ENCODE measurements at regions not wholly inside any gene's neighbourhood (a gene's known extent, or its start where the extent isn't known, plus 50 kb on each side); places are given as distances from the start of the nearest gene placed in this dataset.
A peak's percentile ranks its signal among the peaks of the same experiment; 100 is the strongest.

DNA sequence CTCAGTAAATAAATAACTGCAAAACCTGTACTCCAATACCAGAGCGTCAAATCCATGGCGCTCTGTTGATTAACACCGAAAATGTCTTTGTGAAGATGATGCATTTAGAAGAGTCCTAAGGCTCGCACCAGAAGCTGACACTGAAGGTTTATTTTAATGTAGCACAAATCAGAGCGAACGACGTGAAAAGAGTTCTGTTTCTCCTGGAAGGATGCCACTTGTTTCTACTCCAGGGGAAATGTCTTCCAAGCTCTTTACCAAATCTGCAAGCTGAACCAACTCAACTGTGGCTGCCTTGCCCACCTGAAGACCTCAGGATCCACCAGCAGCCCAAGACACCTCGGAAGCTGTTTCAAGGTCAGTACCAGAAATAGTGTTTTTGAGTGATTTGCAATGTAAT is 194.4 kb upstream of the MAF start:
- DNase-seq (ENCODE audit: low read depth in 2 of 2): no peak

DNA sequence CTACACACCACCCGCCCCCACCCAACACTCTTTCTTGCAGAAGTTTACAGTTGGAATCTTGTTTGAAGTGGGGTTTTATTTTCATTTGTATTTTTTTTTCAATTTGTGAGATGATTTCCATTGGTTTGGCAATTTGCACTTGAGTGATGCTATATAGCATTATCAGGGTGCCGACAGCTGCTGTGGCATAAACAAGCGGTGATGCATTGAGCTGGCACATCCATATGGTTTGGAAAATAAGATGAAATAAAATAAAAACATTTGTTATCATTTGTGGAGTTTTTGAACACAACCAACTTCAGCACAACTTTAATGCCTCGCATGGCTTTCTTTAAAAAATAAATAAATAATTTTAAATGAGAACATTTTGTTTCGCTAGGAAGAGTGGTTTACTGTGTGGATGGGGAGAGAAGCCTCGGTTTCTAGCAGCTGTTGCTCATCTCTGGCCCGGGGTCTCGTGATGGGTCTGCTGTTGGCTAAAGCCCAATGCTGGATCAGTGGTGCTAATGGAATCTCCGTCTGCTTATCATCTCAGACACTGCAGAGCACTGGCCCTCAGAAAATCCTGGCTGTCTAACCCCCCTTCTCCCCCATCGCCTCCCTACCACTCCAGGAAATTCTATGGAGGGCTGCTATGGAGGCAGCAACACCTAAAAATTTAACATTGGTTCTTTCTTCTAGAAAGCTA is 192.3 kb upstream of the MAF start:
- DNase-seq (ENCODE audit: low read depth in 2 of 2): no peak

DNA sequence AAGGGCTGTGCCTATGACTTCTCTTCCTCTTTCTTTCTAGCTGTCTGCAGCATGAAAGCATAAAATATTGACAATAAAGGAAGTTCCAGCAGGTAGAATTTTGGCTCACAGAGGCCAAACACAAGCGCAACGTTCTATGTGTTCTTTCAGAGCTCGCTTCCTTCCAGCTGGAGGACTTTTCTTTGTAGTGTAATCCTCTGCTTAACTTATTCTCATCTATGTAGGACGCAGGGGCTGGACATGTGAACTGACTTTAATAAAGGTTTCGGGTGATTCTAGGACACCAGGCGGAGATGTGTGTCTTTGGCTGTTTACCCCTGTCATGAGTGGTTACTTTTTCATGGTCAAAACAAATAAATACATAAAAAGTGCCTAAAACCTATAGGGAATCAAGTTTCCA is 191.5 kb upstream of the MAF start:
- no peak for DNase-seq (ENCODE audit: low read depth in 2 of 2)

DNA sequence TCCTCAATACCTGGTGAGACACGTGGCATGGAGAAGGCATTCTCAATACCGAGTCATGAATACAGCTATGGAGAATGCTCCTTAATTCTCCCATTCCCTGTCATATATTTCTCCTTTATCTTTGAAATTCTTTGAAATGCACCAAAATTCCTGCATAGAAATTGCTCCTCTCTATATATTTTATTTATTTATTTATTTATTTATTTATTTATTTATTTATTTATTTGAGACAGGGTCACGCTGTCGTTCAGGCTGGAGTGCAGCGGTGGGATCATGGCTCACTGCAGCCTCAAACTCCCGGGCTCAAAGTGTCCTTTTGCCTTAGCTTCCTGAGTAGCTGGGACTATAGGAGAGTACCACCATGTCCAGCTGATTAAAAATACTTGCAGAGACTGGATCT is 190.3 kb upstream of the MAF start:
- no peak for DNase-seq (ENCODE audit: low read depth in 2 of 2)

DNA sequence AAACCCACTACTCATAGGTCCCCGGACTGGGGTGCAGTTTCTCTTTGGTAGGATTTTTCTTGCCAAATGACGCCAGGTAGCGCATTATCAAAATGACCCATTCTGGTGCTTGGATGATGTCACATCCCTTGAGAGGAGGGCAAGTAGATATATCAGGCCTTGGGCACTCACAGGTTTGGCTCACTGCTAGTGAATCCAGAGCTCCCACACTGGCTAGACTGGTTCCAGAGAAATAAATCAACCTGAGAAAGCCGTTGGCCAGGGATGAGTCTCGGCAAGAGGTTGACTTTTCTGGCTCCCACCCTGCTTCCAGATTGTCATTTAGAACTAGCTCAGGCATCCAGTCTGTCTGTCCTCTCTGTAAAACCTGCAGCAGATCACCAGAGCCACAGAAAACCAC is 188.4 kb upstream of the MAF start:
- DNase-seq (ENCODE audit: low read depth in 2 of 2): no peak

DNA sequence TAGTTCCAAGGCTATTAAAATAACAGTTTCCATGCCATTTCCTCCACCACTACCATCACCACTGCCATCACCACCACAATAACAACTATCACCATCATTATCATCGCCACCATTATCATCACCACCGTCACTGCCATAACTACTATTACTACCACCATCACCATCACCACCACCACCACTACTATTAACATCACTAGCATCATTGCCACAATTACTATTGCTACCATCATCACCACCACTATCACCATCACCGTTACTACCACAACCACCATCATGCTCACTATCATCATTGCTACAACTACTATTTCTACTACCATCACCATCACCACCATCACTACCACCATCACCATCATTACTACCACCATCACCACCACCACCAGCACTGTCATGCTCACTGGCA is 185.9 kb upstream of the MAF start:
- DNase-seq (ENCODE audit: low read depth in 2 of 2): no peak

DNA sequence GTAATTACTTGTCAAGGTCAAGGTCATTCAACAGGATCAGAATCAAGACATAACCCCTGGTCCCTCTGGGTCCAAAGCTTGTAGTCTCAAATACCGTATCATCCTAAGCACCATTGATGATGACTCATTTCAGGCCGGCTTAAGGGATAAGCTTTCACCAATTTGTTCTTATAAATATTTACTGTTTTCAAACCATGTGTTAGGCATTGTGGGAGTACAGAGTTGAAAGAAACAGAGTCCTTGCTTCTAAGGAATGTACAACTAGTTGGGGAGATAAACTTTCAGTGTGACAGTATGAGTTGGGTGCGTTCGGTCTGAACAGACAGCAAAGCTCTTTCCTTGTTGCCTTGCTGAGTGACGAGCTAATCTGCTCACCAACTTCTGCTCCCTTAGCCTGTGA is 183.5 kb upstream of the MAF start:
- DNase-seq (ENCODE audit: low read depth in 2 of 2): no peak

DNA sequence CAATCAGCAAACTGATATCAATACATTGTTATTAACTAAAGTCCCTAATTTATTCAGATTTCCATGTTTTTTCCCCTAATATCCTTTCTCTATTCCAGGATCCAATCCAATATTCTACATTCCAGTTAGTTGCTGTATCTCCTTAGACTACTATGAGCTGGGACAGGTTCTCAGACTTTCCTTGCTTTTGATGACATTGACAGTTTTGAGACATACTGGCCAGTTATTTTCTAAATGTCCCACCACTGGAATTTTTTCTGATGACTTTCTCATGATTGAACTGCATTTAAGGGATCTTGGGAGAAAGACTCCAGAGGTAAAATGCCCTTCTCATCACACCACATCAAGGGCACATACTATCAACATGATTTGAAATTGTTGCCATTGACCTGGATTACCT is 177.1 kb upstream of the MAF start:
- no peak for DNase-seq (ENCODE audit: low read depth in 2 of 2)

DNA sequence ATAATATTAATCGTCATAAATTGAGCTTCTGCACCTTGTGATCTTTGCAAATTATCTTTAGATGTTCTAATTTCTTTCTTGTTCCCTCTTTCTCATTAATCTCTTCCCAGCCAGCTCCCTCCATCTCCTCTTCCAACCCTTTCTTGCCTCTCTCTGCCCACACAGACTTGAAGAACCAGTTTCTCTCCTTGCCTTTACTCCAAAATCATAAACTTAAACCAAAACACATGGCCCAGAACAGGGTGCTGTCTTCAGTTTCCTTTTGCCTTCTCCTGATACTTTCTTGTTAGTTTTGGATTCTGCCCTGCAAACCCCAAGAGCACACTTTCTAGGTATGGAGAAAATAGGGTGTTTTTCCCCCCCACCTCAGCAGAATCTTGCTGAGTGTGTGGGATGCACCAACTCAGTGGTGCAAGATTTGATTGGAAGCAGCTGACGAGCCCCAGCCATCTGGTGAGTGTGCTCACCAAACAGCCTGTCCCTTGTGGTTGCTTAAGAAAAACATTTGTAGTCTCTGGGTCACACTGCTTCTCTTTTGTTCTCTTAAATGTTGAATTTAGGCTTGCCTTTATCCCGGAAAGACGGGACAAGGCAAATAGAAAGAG is 175.8 kb upstream of the MAF start:
- DNase-seq (ENCODE audit: low read depth in 2 of 2): no peak

DNA sequence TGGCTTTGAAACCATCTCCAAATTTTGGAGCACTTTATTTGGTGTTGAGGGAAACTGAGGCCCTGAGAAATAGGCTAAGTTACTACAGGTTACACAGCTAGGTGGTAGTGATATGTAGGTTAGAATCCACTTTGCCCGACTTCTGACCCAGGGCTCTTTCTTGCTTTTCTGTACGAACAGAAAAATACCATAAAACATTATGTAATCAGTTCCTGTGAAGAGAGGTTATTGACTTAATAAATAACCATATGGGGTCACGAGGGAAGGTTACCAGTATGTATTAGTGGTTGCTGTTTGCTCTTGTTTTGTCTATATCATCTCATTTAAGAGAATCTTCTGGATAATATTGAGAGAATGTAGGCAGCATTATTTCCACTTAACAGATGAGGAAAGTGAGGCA is 172.2 kb upstream of the MAF start:
- DNase-seq (ENCODE audit: low read depth in 2 of 2): no peak

DNA sequence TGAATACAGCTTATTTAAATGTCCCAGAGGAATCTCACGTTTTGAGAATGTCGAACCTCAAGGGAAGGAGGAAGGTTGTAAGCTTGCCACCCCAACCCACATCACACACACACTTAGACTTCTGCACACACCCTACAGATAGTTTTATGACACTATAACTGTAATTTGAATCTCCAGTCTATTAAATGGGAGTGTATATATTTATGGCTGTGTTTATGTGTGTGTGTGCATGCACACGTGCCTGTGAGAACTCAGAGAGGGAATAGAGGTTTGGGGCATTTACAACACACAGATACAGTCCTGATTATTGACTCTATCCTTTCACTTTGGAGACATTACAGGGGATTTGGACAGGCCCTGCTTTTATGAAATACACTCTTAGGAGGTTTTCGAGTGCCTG is 171.5 kb upstream of the MAF start:
- DNase-seq (ENCODE audit: low read depth in 2 of 2): no peak

DNA sequence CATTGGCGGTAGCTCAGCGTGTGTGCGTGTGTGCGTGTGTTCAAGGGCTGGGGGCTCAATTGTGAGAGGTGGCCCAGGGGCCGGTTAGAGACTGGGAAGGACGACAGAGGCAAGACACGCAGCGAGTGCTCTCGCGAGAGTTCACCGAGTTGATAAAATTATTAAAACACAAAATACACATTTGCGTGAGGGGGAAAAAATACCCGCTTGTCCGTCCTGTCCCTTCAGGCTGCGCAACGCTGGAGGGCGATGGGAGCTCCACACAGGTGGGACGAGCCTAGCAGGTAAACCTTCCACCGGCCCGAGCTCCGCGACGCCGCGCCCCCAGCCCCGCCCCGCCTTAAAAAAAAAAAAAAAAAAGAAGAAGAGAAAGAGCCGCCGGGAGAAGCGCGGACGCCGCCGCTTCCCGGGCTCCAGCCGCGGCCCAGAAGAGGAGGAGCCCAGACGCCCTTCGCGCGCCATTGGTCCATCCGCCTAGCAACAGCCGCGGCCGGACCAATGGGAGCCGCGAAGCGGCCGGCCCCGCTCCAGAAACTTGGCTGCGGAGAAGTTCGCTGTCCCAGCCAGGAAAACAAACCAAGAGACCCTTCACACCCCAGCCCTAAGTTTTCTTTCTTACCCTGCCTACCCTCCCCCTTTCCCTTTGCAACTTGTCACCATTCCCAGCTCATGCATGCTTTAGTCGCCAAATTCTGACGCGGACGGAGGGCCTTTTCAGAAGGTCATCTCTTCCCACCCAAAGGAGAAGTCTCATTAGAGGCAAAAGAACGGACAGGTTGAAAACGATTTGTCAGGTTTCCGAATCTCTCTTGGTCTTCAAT is 169.9 kb upstream of the MAF start:
- DNase-seq (ENCODE audit: low read depth in 2 of 2): peak; percentile 16 to 26

DNA sequence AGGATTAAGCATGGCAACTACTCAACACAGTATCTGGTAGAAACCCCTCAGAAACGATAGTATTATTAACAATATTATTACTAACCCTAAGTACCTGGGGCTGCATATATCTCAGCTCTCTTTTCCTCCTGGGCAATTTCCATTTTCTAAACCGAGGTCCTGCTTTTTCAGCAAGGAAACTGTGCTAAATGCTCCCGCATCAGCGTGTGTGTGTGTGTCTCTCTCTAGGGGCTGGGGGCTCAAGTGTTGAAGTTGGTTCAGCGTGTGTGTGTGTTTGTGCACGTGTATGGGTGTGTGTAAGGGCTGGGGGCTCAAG is 169.3 kb upstream of the MAF start:
- no peak for DNase-seq (ENCODE audit: low read depth in 2 of 2)

DNA sequence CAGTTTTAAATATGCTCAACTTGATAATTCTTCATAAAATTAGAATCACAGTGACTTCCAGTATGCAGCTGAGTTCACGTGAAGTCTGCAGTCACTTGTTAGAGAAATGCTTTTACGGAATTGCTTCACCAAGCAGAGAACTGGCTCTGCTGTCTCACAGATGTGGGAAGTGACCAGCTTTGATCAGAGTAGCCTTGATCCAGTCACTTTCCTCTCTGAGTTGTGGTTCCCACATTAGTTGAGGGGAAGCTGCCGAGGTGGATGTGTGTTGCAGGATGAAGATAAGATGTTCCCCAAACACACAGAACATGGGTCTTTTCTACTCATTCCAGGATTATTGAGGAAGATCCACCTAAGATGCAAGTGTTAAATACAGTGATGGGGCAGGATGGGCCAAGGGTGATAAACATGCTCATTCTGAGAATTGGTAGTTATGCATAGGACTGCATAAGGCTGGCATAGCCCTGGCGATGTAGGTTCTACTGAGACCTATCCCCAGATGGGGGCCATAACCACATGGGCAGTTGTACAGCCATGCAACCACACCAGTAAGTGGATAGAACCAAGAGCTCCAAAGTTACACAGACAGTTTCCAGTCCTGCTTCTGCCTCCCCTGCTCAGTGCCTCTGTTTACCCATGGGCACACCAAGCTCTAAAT is 168.9 kb upstream of the MAF start:
- DNase-seq (ENCODE audit: low read depth in 2 of 2): no peak

DNA sequence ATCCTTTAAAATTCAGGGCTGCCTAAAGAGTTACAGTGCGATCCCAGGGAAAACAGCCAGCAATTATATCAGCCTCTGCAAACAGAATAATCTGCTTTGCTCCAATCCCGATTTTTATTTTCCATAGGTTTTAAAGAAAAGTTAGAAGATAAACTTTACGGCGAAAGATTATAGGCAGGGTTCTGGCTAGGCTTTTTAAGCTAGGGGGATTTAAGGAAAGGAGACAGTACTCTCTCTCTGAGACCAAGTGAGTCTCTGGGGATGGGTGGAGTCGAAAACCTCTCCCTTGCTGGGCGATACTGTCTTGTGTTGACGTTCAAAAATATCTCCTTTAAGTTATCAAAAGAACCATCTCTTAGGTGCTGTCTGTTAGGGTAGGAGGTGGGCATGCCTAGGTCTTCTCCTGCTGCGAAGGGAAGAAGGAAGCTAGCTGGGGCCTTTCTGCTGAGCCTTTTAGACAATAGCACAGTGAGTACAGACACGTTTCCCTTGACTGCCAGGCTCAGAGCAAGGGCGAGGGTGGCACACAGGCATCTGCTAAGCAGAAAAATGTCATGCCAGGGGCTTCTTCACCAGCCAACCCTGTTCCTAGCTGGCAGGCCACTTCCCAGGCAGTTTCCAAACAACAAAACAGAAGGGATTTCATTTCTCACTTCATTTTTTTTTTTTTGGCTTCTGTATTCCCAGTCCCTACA is 167.9 kb upstream of the MAF start:
- no peak for DNase-seq (ENCODE audit: low read depth in 2 of 2)

DNA sequence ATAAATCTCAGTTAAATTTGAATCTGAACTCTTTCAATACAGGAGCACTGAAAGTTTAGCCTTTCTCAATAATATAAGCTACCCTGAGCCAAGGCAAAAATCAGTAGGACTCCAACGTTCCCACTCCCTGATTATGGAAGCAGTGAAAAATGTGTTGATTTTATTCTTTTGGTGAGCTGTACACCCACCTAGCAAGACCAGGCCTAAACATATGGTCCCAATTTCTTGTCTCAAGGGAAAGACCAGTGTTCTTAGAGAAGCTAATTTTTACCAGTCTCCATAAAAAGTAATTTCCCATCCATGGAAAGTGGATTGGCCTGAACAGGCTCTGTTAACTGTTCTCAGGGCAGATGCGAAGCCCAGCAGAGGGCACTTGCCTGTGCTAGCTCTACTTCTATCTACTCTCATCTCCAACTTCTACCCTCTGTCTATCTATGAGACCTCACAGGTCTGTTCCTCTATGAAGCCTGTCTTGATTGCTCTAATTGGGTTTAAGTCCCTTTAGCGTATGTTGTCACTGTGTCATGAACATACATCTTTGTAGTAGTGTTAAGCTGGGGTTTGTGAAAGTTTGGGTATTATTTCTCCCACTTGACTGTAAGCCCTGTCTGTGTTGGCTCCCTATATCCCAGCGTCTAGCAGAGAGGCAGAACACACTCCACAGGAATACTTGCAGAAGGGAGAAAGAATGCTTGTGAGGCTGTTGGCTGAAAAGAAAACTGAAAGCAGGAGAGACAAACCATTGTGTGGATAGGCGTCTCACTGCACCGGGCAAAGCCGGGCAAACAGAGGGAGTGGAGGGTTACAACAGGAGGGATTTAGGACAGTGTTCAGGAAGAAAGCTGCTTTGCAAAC is 167.1 kb upstream of the MAF start:
- no peak for DNase-seq (ENCODE audit: low read depth in 2 of 2)

DNA sequence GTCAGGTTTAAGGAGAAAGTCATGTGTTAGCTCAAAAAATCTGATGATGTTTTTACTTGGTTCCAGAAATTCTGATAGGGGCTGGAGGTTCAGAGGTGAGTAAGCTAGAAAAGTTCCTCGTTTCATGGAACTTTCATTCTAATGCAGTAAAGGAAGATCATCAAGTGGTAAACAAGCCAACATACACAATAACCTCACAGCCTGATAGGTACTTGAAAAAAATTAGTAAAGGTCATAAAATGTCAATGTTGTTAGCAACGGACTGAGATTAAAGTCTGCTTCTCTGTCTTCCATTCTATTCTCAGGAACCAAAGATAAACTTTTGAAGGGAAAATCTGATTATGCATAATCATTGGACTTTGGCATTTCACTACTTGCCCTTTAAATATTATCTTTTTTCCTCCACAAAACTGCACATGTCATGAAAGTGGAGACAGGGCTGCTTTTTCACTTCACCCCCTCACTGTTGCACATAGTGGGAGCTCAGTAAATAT is 165.4 kb upstream of the MAF start:
- no peak for DNase-seq (ENCODE audit: low read depth in 2 of 2)

DNA sequence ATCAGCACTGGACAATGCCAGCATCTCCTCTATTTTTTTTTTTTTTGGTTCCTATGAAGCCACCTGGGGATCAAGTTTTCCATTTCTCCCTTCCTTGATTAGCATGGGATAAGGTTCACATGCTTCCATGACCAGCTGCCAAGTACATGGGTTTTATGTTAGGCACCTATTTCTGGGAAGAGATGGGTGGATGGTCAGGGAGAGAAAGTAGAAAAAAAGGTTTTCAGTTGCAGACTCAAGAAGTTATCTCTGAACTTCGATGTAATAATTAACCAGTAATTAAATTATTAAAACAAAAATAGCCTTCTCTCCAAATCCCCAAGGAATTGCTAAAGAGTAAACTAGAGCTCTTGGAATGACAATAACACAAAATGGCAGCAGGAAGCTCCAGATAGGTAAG is 164.9 kb upstream of the MAF start:
- DNase-seq (ENCODE audit: low read depth in 2 of 2): no peak

DNA sequence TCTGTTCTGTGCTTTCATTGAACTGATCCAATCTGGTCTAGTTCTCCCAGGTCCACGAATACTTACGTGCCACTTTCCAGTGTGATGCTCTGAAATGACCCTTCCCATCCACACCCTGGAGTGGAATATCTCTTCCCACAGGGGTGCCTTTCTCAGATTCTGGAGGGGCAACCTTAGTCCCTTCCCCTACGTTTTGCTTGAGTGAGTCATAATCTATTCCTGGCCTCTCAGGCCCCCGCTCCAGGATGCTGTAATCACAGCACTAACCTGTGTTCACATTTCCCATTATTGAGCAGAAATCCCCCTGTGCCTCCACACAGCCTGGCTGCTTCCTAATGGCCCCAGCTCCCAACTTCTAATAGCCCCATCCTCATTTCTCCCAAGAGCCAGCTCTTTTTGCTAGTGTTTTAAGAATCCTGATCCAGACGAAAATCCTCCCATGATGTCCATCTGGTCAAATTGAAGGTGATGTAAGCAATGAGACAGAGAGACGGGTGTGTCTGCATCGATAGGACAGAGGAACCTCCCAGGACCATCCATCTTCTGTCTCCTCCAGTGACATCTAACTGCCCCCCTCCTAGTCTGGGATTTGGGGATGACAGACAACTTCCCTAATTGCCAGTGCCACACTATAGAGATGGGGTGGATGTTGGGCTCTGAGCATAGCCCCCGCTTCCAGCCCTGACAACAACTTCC is 164.0 kb upstream of the MAF start:
- no peak for DNase-seq (ENCODE audit: low read depth in 2 of 2)

DNA sequence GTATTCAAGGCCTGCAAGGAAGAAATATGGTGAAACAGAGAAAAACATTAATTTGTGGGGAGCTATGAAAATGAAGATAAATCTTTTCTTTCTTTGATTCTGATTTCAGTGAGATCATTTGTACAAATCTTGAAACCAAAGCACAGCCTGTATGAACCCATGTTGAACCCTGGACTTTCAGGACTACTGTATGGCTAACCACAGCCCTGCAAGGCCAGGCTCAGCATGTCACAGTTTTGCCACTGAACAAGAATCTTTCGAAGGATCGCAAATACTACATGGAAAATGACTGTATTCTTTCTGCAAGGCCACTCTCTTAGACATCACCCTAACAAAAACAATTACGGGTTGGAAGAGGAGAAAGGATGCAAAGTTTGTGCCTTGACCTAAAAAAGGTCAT is 161.7 kb upstream of the MAF start:
- DNase-seq (ENCODE audit: low read depth in 2 of 2): no peak

Measured in activated CD8-positive, alpha-beta memory T cell treated with anti-CD3 and anti-CD28 coated beads for 4 hours (primary cell).